ENCODE measurements at regions not wholly inside any gene's neighbourhood (a gene's known extent, or its start where the extent isn't known, plus 50 kb on each side); places are given as distances from the start of the nearest gene placed in this dataset.
"Not testable (repeated sequence)": the region's sequence is repeated elsewhere in the genome, so short reads cannot be mapped to it uniquely, and the experiment has no call there.

GRCh38 chr1:105088166-105088565 is 1338.5 kb downstream of the AMY1C start:
- no peaks in the 10 kb centered on the region for H3K36me3 ChIP-seq
- no peaks in the 10 kb centered on the region for H3K27me3 Mint-ChIP-seq (ENCODE audit: insufficient read depth, low read depth)
- DNase-seq (ENCODE audit: low spot score): no peak
- H3K79me2 ChIP-seq (ENCODE audit: low read depth): no peaks in the 10 kb centered on the region
- no peak overlapping the region for H3K4me3 Mint-ChIP-seq
- no peak overlapping the region for H2AFZ ChIP-seq (replicated peaks)
- H3K36me3 Mint-ChIP-seq: no peaks in the 10 kb centered on the region
- H3F3A ChIP-seq (ENCODE audit: low read depth): no peaks in the 10 kb centered on the region
- H3K4me1 Mint-ChIP-seq: no peaks in the 10 kb centered on the region
- no peaks in the 10 kb centered on the region for H3K27me3 ChIP-seq
- H3K4me2 ChIP-seq: no peak overlapping the region
- no peak overlapping the region for H3K4me3 ChIP-seq
- no peaks in the 10 kb centered on the region for H4K20me1 ChIP-seq (ENCODE audit: low read depth)
- no peaks in the 10 kb centered on the region for H3K9me3 Mint-ChIP-seq
- no peak overlapping the region for H3K27ac Mint-ChIP-seq
- TF ChIP-seq EZH2 (IDR thresholded peaks at IDR 0.05) (no peak), CTCF (IDR thresholded peaks at IDR 0.05) (no peak), EZH2phosphoT487 (IDR thresholded peaks at IDR 0.05) (no peak)
- no peaks in the 10 kb centered on the region for H3K4me1 ChIP-seq
- no peak overlapping the region for H3K27ac ChIP-seq
- no peak overlapping the region for H3K9ac ChIP-seq
- no peaks in the 10 kb centered on the region for H3K9me3 ChIP-seq (ENCODE audit: low read depth)

- not testable (repeated sequence) for H3K27me3 Mint-ChIP-seq (ENCODE audit: insufficient read depth, low read depth); H3K4me2 ChIP-seq; H3K36me3 Mint-ChIP-seq; H3K27me3 ChIP-seq; H3K4me1 Mint-ChIP-seq; H3K79me2 ChIP-seq (ENCODE audit: low read depth); H2AFZ ChIP-seq (replicated peaks); H3K4me1 ChIP-seq; H3K4me3 Mint-ChIP-seq; H3F3A ChIP-seq (ENCODE audit: low read depth); H3K4me3 ChIP-seq; DNase-seq (ENCODE audit: low spot score); H3K27ac ChIP-seq; H3K27ac Mint-ChIP-seq; H3K9me3 ChIP-seq (ENCODE audit: low read depth); H3K9me3 Mint-ChIP-seq; H3K36me3 ChIP-seq; H3K9ac ChIP-seq; H4K20me1 ChIP-seq (ENCODE audit: low read depth)
Observed at GRCh38 chr1:105093893-105094292, 1344.2 kb downstream of the AMY1C start.

GRCh38 chr1:105100102-105100501 is 1350.4 kb downstream of the AMY1C start:
- no peaks in the 10 kb centered on the region for H4K20me1 ChIP-seq (ENCODE audit: low read depth)
- Mint-ChIP-seq H3K27me3 (ENCODE audit: insufficient read depth, low read depth) (no peaks in the 10 kb centered on the region), H3K27ac (no peak overlapping the region)

GRCh38 chr1:105101261-105101660 is 1351.6 kb downstream of the AMY1C start:
- H3K4me2 ChIP-seq: no peak overlapping the region
- no peaks in the 10 kb centered on the region for H3K27me3 ChIP-seq
- no peaks in the 10 kb centered on the region for H3K36me3 ChIP-seq
- no peaks in the 10 kb centered on the region for H3F3A ChIP-seq (ENCODE audit: low read depth)
- Mint-ChIP-seq H3K27me3 (ENCODE audit: insufficient read depth, low read depth) (no peaks in the 10 kb centered on the region), H3K4me3 (no peak overlapping the region), H3K4me1 (no peaks in the 10 kb centered on the region), H3K9me3 (no peaks in the 10 kb centered on the region), H3K36me3 (no peaks in the 10 kb centered on the region), H3K27ac (no peak overlapping the region)
- no peaks in the 10 kb centered on the region for H3K9me3 ChIP-seq (ENCODE audit: low read depth)
- no peak overlapping the region for H3K4me3 ChIP-seq
- H2AFZ ChIP-seq (replicated peaks): no peak overlapping the region
- H3K27ac ChIP-seq: no peak overlapping the region
- H4K20me1 ChIP-seq (ENCODE audit: low read depth): no peaks in the 10 kb centered on the region
- no peaks in the 10 kb centered on the region for H3K79me2 ChIP-seq (ENCODE audit: low read depth)
- no peak for DNase-seq (ENCODE audit: low spot score)
- TF ChIP-seq CTCF (IDR thresholded peaks at IDR 0.05) (no peak), EZH2 (IDR thresholded peaks at IDR 0.05) (no peak), EZH2phosphoT487 (IDR thresholded peaks at IDR 0.05) (no peak)
- H3K9ac ChIP-seq: no peak overlapping the region
- no peaks in the 10 kb centered on the region for H3K4me1 ChIP-seq

More at GRCh38 chr1:105100102-105100501, 1350.4 kb downstream of the AMY1C start:
- no peak overlapping the region for H3K4me3 Mint-ChIP-seq
- H3K4me1 ChIP-seq: no peaks in the 10 kb centered on the region
- no peaks in the 10 kb centered on the region for H3K36me3 ChIP-seq
- H3K9me3 Mint-ChIP-seq: no peaks in the 10 kb centered on the region
- H3K9ac ChIP-seq: no peak overlapping the region
- no peak overlapping the region for H3K27ac ChIP-seq
- H3K9me3 ChIP-seq (ENCODE audit: low read depth): no peaks in the 10 kb centered on the region
- H3K4me1 Mint-ChIP-seq: no peaks in the 10 kb centered on the region
- no peak overlapping the region for H3K4me3 ChIP-seq
- no peaks in the 10 kb centered on the region for H3F3A ChIP-seq (ENCODE audit: low read depth)
- H3K79me2 ChIP-seq (ENCODE audit: low read depth): no peaks in the 10 kb centered on the region
- TF ChIP-seq EZH2phosphoT487 (IDR thresholded peaks at IDR 0.05) (no peak), CTCF (IDR thresholded peaks at IDR 0.05) (no peak), EZH2 (IDR thresholded peaks at IDR 0.05) (no peak)
- no peak overlapping the region for H2AFZ ChIP-seq (replicated peaks)
- no peaks in the 10 kb centered on the region for H3K36me3 Mint-ChIP-seq
- DNase-seq (ENCODE audit: low spot score): no peak
- H3K4me2 ChIP-seq: no peak overlapping the region
- no peaks in the 10 kb centered on the region for H3K27me3 ChIP-seq
